PC-3 (cell line): ENCODE measurements at regions not wholly inside any gene's neighbourhood (a gene's known extent, or its start where the extent isn't known, plus 50 kb on each side); places are given as distances from the start of the nearest gene placed in this dataset.

Experiments used
- EZH2 ChIP-seq: fragments of 300-600 bp; sonication (generic); IDR thresholded peaks from one replicate; pipeline ENCODE4 v1.6.1; 2017; ENCODE audit warnings: antibody characterized with exemption, mild to moderate bottlenecking, low read length; ENCODE audit not compliant: unreplicated experiment
- EZH2phosphoT487 ChIP-seq: fragments of 300-600 bp; sonication (generic); IDR thresholded peaks from 2 replicates; pipeline ENCODE4 v1.6.1; 2018; ENCODE audit warnings: mild to moderate bottlenecking, antibody characterized with exemption, low read length, borderline replicate concordance
- TF ChIP-seq, protein P1 (sequence below): fragments of 300-600 bp; sonication (generic); conservative IDR thresholded peaks from 2 replicates; pipeline ENCODE4 v1.5.1; 2017; ENCODE audit warnings: antibody characterized with exemption, low read depth, mild to moderate bottlenecking, low read length

DNA sequence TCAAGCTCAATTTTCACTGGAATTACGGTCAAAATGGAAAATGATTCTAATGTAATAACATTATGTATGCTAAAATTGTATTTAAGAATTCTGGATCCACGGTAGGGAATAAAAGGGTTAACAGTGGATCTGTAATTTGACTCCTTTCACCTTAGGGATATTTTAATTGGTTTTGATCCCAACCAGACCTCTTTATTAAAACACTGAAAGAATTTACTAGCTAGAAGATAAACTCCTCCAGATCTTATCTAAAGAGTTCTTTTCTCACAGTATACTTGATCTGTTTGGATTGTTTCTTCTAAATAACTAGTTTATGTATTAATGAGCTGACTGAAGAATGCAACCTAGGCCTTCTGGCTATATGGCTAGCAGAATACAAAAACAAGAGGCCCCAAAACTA, 118.4 kb downstream of the DDX53 start:
- TF ChIP-seq EZH2phosphoT487 (no peak), EZH2 (no peak)
- TF ChIP-seq, protein P1, sequence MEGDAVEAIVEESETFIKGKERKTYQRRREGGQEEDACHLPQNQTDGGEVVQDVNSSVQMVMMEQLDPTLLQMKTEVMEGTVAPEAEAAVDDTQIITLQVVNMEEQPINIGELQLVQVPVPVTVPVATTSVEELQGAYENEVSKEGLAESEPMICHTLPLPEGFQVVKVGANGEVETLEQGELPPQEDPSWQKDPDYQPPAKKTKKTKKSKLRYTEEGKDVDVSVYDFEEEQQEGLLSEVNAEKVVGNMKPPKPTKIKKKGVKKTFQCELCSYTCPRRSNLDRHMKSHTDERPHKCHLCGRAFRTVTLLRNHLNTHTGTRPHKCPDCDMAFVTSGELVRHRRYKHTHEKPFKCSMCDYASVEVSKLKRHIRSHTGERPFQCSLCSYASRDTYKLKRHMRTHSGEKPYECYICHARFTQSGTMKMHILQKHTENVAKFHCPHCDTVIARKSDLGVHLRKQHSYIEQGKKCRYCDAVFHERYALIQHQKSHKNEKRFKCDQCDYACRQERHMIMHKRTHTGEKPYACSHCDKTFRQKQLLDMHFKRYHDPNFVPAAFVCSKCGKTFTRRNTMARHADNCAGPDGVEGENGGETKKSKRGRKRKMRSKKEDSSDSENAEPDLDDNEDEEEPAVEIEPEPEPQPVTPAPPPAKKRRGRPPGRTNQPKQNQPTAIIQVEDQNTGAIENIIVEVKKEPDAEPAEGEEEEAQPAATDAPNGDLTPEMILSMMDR: no peak
